Activated CD8-positive, alpha-beta T cell treated with anti-CD3 and anti-CD28 coated beads for 36 hours (primary cell): ENCODE measurements at regions not wholly inside any gene's neighbourhood (a gene's known extent, or its start where the extent isn't known, plus 50 kb on each side); places are given as distances from the start of the nearest gene placed in this dataset.

Experiments used
- ATAC-seq: fragments of 200-7000 bp; cut with Tn5 transposase; one replicate; pipeline ENCODE4 v1.10.0; 2021; ENCODE audit warnings: mild to moderate bottlenecking, moderate library complexity
- CTCF ChIA-PET: fragments of 350-600 bp; sonication (Branson Sonifier 250); formaldehyde crosslinking; loops from one replicate; lab custom pipeline; 2021; ENCODE audit warnings: antibody characterized with exemption; lab: Charles Lee
- POLR2A ChIA-PET: fragments of 350-600 bp; sonication (Branson Sonifier 250); formaldehyde crosslinking; loops from one replicate; lab custom pipeline; 2021; ENCODE audit warnings: antibody characterized with exemption; lab: Charles Lee
- DNase-seq: peaks from one replicate; pipeline ENCODE4 v3.0.0-alpha.2; 2020
- H3K27ac Mint-ChIP-seq: one replicate; pipeline ENCODE4 v1.8.0; 2021; ENCODE audit warnings: mild to moderate bottlenecking, mixed read lengths
- H3K27me3 Mint-ChIP-seq: one replicate; pipeline ENCODE4 v1.8.0; 2021; ENCODE audit warnings: mixed read lengths
- H3K36me3 Mint-ChIP-seq: one replicate; pipeline ENCODE4 v1.8.0; 2021; ENCODE audit warnings: low read depth, mixed read lengths
- H3K4me1 Mint-ChIP-seq: one replicate; pipeline ENCODE4 v1.8.0; 2021; ENCODE audit warnings: low read depth, mixed read lengths
- H3K4me3 Mint-ChIP-seq: one replicate; pipeline ENCODE4 v1.8.0; 2021; ENCODE audit warnings: mild to moderate bottlenecking, moderate library complexity, mixed read lengths
- H3K9me3 Mint-ChIP-seq: one replicate; pipeline ENCODE4 v1.8.0; 2021; ENCODE audit warnings: mixed read lengths
- intact Hi-C: fragments of 100-400 bp; cut with micrococcal nuclease; formaldehyde crosslinking; loops from one replicate; pipeline ENCODE4 v1.10.0; 2022
- TF ChIP-seq, protein P1 (sequence below): fragments of 200-600 bp; IDR thresholded peaks from one replicate; pipeline ENCODE4 v1.8.0; 2022; ENCODE audit warnings: antibody characterized with exemption, mild to moderate bottlenecking

DNA sequence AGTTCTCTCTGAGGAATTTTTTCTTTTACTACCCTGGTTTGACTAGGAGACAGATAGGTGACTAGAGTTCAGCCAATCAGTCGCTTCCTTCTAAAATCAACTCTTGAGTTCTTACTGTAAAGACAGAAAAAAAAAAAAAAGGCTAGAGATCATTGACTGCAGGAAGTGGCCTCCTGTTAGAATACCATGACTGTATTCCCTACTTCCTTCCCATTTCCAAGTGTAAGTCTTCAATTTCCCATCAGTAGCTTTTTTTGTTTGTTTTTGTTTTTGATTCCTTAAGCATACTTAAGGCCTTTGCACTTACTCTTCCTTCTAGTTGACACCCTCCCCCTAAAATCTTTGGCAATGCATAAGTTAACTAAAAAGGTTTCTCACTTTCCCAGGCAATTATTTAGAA, 154.3 kb downstream of the HMHB1 start:
- intact Hi-C loops, result loop anchor here (10.0 kb wide), 1 partner anchor 961 kb away; no protein-coding TSS in a partner anchor
- H3K9me3 Mint-ChIP-seq, result no peaks in the 10 kb centered on the region
- H3K27ac Mint-ChIP-seq, result no peak overlapping the region
- no peak for ATAC-seq
- TF ChIP-seq, protein P1, sequence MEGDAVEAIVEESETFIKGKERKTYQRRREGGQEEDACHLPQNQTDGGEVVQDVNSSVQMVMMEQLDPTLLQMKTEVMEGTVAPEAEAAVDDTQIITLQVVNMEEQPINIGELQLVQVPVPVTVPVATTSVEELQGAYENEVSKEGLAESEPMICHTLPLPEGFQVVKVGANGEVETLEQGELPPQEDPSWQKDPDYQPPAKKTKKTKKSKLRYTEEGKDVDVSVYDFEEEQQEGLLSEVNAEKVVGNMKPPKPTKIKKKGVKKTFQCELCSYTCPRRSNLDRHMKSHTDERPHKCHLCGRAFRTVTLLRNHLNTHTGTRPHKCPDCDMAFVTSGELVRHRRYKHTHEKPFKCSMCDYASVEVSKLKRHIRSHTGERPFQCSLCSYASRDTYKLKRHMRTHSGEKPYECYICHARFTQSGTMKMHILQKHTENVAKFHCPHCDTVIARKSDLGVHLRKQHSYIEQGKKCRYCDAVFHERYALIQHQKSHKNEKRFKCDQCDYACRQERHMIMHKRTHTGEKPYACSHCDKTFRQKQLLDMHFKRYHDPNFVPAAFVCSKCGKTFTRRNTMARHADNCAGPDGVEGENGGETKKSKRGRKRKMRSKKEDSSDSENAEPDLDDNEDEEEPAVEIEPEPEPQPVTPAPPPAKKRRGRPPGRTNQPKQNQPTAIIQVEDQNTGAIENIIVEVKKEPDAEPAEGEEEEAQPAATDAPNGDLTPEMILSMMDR, result no peak
- no peaks in the 10 kb centered on the region for H3K36me3 Mint-ChIP-seq
- CTCF ChIA-PET, result interaction anchor here (1.1 kb wide), 2 partner anchors 142 to 423 kb away, joined by 3 to 4 read pairs; no protein-coding TSS in a partner anchor
- no peak overlapping the region for H3K4me3 Mint-ChIP-seq
- H3K4me1 Mint-ChIP-seq, result no peaks in the 10 kb centered on the region
- DNase-seq, result no peak
- H3K27me3 Mint-ChIP-seq, result peaks cover 5% of the 10 kb centered on the region
- POLR2A ChIA-PET, result no interaction called here

DNA sequence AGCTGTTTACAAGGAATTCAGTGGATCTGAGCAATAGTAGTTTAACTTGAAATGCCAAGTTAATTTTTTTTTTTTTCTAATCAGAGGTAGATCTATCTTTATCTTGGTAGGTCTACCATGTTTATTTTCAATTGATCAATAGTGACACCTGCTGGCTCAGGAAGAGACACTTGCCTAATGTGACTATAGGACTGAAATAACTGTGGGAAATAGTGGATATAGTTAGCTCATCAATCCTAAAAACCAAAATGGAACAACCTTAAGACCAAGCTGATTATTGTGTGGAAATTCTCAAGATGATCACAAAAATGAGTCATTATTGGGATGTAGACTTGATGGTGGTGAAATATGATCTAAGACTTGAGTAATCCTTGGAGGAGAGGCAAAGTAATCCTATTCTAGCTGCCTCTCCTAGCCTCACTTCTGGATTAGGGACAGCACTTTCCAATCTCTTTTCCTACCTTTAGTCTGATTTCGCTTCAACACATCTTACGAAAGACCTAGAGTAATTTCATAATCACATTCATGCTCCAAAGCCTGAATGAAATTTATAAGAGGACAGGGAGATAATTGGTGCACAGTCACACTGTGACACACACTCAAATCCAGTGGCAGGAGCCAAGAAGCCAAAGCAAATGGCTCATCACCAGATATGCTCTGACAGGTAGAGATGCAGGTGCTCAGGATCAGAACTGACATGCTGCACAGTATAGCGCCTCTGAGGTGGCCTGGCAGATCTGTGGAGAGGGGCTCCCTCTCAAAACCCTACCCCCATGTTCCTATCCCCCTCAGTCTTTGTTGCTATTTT, 156.3 kb downstream of the HMHB1 start:
- ATAC-seq, result peak; percentile 42
- CTCF ChIA-PET, result interaction anchor here (0.6 to 1.5 kb wide), 14 partner anchors 8 to 1000 kb away, joined by 3 to 7 read pairs (median 3); no protein-coding TSS in a partner anchor

DNA sequence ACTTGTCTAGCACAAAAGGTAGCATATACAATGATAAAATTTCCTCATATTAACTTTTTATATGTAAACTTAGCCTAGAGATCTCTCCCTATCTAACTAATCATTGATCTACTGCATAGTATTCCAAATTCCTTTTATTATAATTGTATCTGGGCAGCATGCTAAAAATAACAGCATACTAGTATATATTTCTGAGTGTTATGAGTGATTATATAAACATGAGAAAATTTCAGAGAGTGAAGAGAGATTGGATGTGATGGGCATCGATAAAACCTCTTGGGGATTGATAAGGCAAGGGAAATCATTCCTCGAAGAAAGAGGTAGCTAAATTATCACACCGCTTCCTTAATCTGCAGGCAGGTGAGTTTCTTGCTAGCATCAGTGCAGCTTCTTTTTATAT, 158.2 kb downstream of the HMHB1 start:
- CTCF ChIA-PET, result interaction anchor here (2.1 kb wide), 1 partner anchor 8 kb away, joined by 7 read pairs; no protein-coding TSS in a partner anchor
- Mint-ChIP-seq H3K4me3 (no peak overlapping the region), H3K9me3 (no peaks in the 10 kb centered on the region)

More for the DNA sequence above, 156.3 kb downstream of the HMHB1 start:
- Mint-ChIP-seq H3K4me3 (no peak overlapping the region), H3K27me3 (peaks cover 11% of the 10 kb centered on the region), H3K4me1 (no peaks in the 10 kb centered on the region), H3K36me3 (no peaks in the 10 kb centered on the region), H3K27ac (no peak overlapping the region), H3K9me3 (no peaks in the 10 kb centered on the region)
- DNase-seq, result no peak
- intact Hi-C loops, result loop anchor here (10.0 kb wide), 1 partner anchor 963 kb away; no protein-coding TSS in a partner anchor
- TF ChIP-seq, protein P1, result peak; percentile 71
- POLR2A ChIA-PET, result no interaction called here

DNA sequence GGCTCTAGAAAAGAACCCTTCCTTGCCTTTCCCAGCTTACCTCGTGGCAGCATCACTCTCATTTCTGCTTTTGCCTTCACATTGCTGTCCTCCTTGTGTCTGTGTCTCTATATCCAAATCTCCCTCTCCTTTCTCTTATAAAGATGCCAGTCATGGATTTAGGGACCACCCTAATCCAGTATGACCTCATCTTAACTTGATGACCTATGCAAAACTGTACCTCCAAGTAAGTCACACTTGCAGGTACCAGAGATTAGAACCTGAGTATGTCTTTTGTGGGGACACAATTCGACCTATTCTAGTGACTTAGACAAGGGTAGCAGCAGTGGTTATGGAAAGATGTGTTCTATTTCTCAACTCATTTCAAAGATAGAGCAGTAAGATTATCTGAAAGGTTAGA, 160.1 kb downstream of the HMHB1 start:
- TF ChIP-seq, protein P1, result no peak
- intact Hi-C loops, result no loop called here
- ChIA-PET CTCF (no interaction called here), POLR2A (no interaction called here)
- H3K27ac Mint-ChIP-seq, result no peak overlapping the region
- no peak for ATAC-seq
- H3K4me1 Mint-ChIP-seq, result no peaks in the 10 kb centered on the region
- DNase-seq, result no peak
- peaks cover 11% of the 10 kb centered on the region for H3K27me3 Mint-ChIP-seq
- H3K9me3 Mint-ChIP-seq, result no peaks in the 10 kb centered on the region
- H3K4me3 Mint-ChIP-seq, result no peak overlapping the region
- no peaks in the 10 kb centered on the region for H3K36me3 Mint-ChIP-seq

More for the DNA sequence above, 158.2 kb downstream of the HMHB1 start:
- Mint-ChIP-seq H3K27me3 (peaks cover 11% of the 10 kb centered on the region), H3K27ac (no peak overlapping the region), H3K36me3 (no peaks in the 10 kb centered on the region), H3K4me1 (no peaks in the 10 kb centered on the region)
- POLR2A ChIA-PET, result no interaction called here
- ATAC-seq, result no peak
- TF ChIP-seq, protein P1, result no peak
- no peak for DNase-seq
- intact Hi-C loops, result no loop called here

DNA sequence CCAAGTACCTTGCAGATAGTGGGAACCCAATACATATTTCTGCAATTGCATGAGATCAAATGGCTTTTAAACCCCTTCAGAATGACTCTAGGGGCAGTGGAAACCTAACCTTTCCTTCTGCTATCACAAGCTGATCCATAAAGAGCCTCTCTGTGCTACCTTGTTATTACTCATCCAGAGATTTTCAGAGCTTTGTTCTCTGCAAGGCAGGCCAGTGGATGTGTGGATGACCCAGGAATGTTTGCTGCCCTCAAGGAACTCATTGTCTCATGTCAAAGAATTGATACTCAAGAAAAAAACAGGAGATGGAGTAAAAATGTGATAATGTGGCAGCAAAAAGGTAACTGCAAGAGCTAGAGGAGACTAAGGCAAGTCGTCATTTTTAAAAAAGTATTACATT, 164.1 kb downstream of the HMHB1 start:
- Mint-ChIP-seq H3K9me3 (no peaks in the 10 kb centered on the region), H3K4me1 (no peaks in the 10 kb centered on the region), H3K27ac (no peak overlapping the region), H3K36me3 (no peaks in the 10 kb centered on the region), H3K4me3 (no peak overlapping the region), H3K27me3 (peaks cover 7% of the 10 kb centered on the region)
- CTCF ChIA-PET, result interaction anchor here (1.0 kb wide), 1 partner anchor 8 kb away, joined by 4 read pairs; no protein-coding TSS in a partner anchor
- TF ChIP-seq, protein P1, result no peak
- DNase-seq (no peak), ATAC-seq (no peak)
- intact Hi-C loops, result no loop called here
- POLR2A ChIA-PET, result no interaction called here
